PC-3 (cell line): ENCODE measurements at regions not wholly inside any gene's neighbourhood (a gene's known extent, or its start where the extent isn't known, plus 50 kb on each side); places are given as distances from the start of the nearest gene placed in this dataset.

Source experiments
- ATAC-seq: fragments of 200-7000 bp; cut with Tn5 transposase; 2 replicates; pipeline ENCODE4 v1.9.1; 2020; ENCODE audit warnings: mild to moderate bottlenecking, moderate library complexity
- BruUV-seq: library from RNA; stranded (reverse); fragments of 400-500 nt; replicated peaks from 2 replicates; lab custom pipeline; 2021; lab: Mats Ljungman, UMichigan
- CTCF ChIA-PET: fragments of 300-600 bp; sonication (Branson Sonifier 250); formaldehyde crosslinking; loops from one replicate; lab custom pipeline; 2022; ENCODE audit warnings: antibody characterized with exemption; lab: Charles Lee
- POLR2A ChIA-PET: fragments of 300-600 bp; sonication (Branson Sonifier 250); formaldehyde crosslinking; loops from one replicate; lab custom pipeline; 2022; ENCODE audit warnings: antibody characterized with exemption; ENCODE audit not compliant: unreplicated experiment; lab: Charles Lee
- DNase-seq: peaks from one replicate; pipeline ENCODE4 v3.0.0-alpha.2; 2015
- H2AFZ ChIP-seq: fragments of 300-600 bp; sonication (generic); 2 replicates; pipeline ENCODE4 v1.6.0; 2016; ENCODE audit warnings: antibody characterized with exemption, low read length
- H3F3A ChIP-seq: fragments of 300-600 bp; sonication (generic); one replicate; pipeline ENCODE4 v1.6.0; 2017; ENCODE audit warnings: antibody characterized with exemption, low read length, control low read depth, mild to moderate bottlenecking; ENCODE audit not compliant: unreplicated experiment
- H3K27ac ChIP-seq: fragments of 300-600 bp; sonication (generic); 2 replicates; pipeline ENCODE4 v1.5.1; 2016; ENCODE audit warnings: mild to moderate bottlenecking, low read length
- H3K27me3 ChIP-seq: fragments of 300-600 bp; sonication (generic); 2 replicates; pipeline ENCODE4 v1.6.1; 2016; ENCODE audit warnings: low read length, mixed read lengths
- H3K36me3 ChIP-seq: fragments of 300-600 bp; sonication (generic); 2 replicates; pipeline ENCODE4 v1.6.1; 2016; ENCODE audit warnings: low read depth, mixed run types, low read length, mixed read lengths
- H3K4me1 ChIP-seq: fragments of 300-600 bp; sonication (generic); 2 replicates; pipeline ENCODE4 v1.5.1; 2016; ENCODE audit warnings: low read length; ENCODE audit not compliant: insufficient read depth
- H3K4me2 ChIP-seq: fragments of 300-600 bp; sonication (generic); 2 replicates; pipeline ENCODE4 v1.6.0; 2016; ENCODE audit warnings: low read length
- H3K4me3 ChIP-seq: fragments of 300-600 bp; sonication (generic); 2 replicates; pipeline ENCODE4 v1.5.1; 2016; ENCODE audit warnings: mild to moderate bottlenecking, low read length, mixed read lengths
- H3K79me2 ChIP-seq: fragments of 300-600 bp; sonication (generic); 2 replicates; pipeline ENCODE4 v1.6.1; 2017; ENCODE audit warnings: low read length, mixed read lengths
- H3K9ac ChIP-seq: fragments of 300-600 bp; sonication (generic); 2 replicates; pipeline ENCODE4 v1.6.0; 2016; ENCODE audit warnings: mild to moderate bottlenecking, low read length
- H3K9me2 ChIP-seq: fragments of 300-600 bp; sonication (generic); replicated peaks from 2 replicates; pipeline ENCODE4 v1.6.1; 2016; ENCODE audit warnings: mixed run types, low read length, mixed read lengths
- H3K9me3 ChIP-seq: fragments of 300-600 bp; sonication (generic); 2 replicates; pipeline ENCODE4 v1.6.1; 2016; ENCODE audit warnings: low read length, mixed read lengths
- H4K20me1 ChIP-seq: fragments of 300-600 bp; sonication (generic); 2 replicates; pipeline ENCODE4 v1.6.1; 2016; ENCODE audit warnings: low read length, mixed read lengths
- EZH2 ChIP-seq: fragments of 300-600 bp; sonication (generic); IDR thresholded peaks from one replicate; pipeline ENCODE4 v1.6.1; 2017; ENCODE audit warnings: antibody characterized with exemption, mild to moderate bottlenecking, low read length; ENCODE audit not compliant: unreplicated experiment
- EZH2phosphoT487 ChIP-seq: fragments of 300-600 bp; sonication (generic); IDR thresholded peaks from 2 replicates; pipeline ENCODE4 v1.6.1; 2018; ENCODE audit warnings: mild to moderate bottlenecking, antibody characterized with exemption, low read length, borderline replicate concordance
- intact Hi-C: fragments of 100-400 bp; cut with micrococcal nuclease; formaldehyde crosslinking; loops from 2 replicates; pipeline ENCODE4 v1.9.0; 2023
- TF ChIP-seq, protein P1 (sequence below): fragments of 300-600 bp; sonication (generic); conservative IDR thresholded peaks from 2 replicates; pipeline ENCODE4 v1.5.1; 2017; ENCODE audit warnings: antibody characterized with exemption, low read depth, mild to moderate bottlenecking, low read length

DNA sequence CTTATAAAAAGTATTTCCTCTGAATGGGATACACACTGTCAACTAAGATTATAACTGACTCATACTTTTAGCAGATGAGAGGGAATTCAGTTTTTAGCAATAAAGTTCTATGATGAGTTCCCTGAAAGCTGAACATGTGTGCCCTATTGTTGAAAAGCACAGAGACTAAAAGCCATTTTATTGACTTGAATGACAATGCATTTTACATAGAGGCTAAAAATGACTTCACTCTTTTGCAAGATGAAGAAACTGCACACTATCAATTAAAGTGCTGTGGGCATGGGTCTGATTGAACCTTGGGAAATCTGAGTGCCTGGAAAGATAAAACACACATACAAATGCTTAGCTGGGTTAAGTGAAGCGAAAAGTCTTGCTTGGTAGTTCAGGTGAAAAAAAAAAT, 633.4 kb downstream of the PDHA2 start:
- Histone ChIP-seq H4K20me1 (no peaks in the 10 kb centered on the region), H3K9me2 (no peaks in the 10 kb centered on the region), H3K27ac (0 out of 2 replicates have a peak overlapping the region, but pooled peaks have one; percentile 7), H3K4me3 (no peak overlapping the region), H3K4me1 (no peaks in the 10 kb centered on the region), H3K4me2 (no peak overlapping the region), H3K9ac (no peak overlapping the region), H3F3A (no peaks in the 10 kb centered on the region), H2AFZ (no peak overlapping the region), H3K27me3 (no peaks in the 10 kb centered on the region), H3K36me3 (no peaks in the 10 kb centered on the region), H3K79me2 (no peaks in the 10 kb centered on the region), H3K9me3 (no peaks in the 10 kb centered on the region)
- CTCF ChIA-PET: no interaction called here
- TF ChIP-seq EZH2: no peak
- no peak for DNase-seq
- peak; percentile 42 for ATAC-seq
- intact Hi-C loops: no loop called here
- BruUV-seq: no TSS peak
- POLR2A ChIA-PET: no interaction called here

GRCh38 chr4:96483308-96484030, 643.6 kb downstream of the PDHA2 start:
- Histone ChIP-seq H3K4me1 (no peaks in the 10 kb centered on the region), H3K36me3 (no peaks in the 10 kb centered on the region), H3K27me3 (no peaks in the 10 kb centered on the region), H3K27ac (no peak overlapping the region), H3K9me3 (no peaks in the 10 kb centered on the region), H3K4me3 (no peak overlapping the region), H3K9me2 (no peaks in the 10 kb centered on the region), H2AFZ (no peak overlapping the region), H4K20me1 (no peaks in the 10 kb centered on the region), H3F3A (no peaks in the 10 kb centered on the region), H3K4me2 (no peak overlapping the region), H3K79me2 (no peaks in the 10 kb centered on the region), H3K9ac (no peak overlapping the region)
- peak; percentile 2 for DNase-seq
- POLR2A ChIA-PET: no interaction called here
- no peak for ATAC-seq
- BruUV-seq: no TSS peak
- intact Hi-C loops: no loop called here
- TF ChIP-seq EZH2phosphoT487 (no peak), EZH2 (no peak)
- TF ChIP-seq, protein P1, sequence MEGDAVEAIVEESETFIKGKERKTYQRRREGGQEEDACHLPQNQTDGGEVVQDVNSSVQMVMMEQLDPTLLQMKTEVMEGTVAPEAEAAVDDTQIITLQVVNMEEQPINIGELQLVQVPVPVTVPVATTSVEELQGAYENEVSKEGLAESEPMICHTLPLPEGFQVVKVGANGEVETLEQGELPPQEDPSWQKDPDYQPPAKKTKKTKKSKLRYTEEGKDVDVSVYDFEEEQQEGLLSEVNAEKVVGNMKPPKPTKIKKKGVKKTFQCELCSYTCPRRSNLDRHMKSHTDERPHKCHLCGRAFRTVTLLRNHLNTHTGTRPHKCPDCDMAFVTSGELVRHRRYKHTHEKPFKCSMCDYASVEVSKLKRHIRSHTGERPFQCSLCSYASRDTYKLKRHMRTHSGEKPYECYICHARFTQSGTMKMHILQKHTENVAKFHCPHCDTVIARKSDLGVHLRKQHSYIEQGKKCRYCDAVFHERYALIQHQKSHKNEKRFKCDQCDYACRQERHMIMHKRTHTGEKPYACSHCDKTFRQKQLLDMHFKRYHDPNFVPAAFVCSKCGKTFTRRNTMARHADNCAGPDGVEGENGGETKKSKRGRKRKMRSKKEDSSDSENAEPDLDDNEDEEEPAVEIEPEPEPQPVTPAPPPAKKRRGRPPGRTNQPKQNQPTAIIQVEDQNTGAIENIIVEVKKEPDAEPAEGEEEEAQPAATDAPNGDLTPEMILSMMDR: no peak; the same call in 1 of the 2 replicates
- CTCF ChIA-PET: no interaction called here

DNA sequence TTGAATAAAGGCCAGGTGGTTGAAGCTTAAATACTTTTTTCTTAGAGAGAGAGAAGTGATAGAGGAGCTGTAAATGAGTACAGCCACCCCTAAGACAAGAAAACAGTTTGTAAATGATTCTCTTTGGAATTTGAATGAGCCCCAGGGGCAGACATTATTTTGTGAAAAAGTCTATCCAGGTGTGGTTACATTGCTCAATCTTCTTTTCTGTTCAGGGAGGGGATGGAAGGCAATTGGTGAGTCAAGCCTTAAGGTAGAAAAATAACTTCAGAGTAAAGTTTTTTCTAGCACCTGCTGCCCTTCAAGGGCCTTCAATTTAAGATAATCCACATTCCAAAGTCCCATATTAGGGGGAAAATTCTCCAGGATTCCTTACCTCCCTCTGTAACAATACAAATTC, 646.7 kb downstream of the PDHA2 start:
- ATAC-seq (no peak), DNase-seq (no peak)
- H3K79me2 ChIP-seq: no peaks in the 10 kb centered on the region
- no peaks in the 10 kb centered on the region for H3F3A ChIP-seq
- H3K9me2 ChIP-seq: no peaks in the 10 kb centered on the region
- ChIA-PET POLR2A (no interaction called here), CTCF (no interaction called here)
- intact Hi-C loops: no loop called here
- H3K27ac ChIP-seq: no peak overlapping the region
- no peaks in the 10 kb centered on the region for H3K4me1 ChIP-seq
- no peak overlapping the region for H3K9ac ChIP-seq
- no peaks in the 10 kb centered on the region for H3K27me3 ChIP-seq
- no peak overlapping the region for H3K4me3 ChIP-seq
- no peak overlapping the region for H2AFZ ChIP-seq
- BruUV-seq: no TSS peak
- H3K4me2 ChIP-seq: no peak overlapping the region
- H3K9me3 ChIP-seq: no peaks in the 10 kb centered on the region
- H4K20me1 ChIP-seq: no peaks in the 10 kb centered on the region
- TF ChIP-seq EZH2 (no peak), EZH2phosphoT487 (no peak)
- TF ChIP-seq, protein P1: no peak
- no peaks in the 10 kb centered on the region for H3K36me3 ChIP-seq
